ENCODE measurements at regions not wholly inside any gene's neighbourhood (a gene's known extent, or its start where the extent isn't known, plus 50 kb on each side); places are given as distances from the start of the nearest gene placed in this dataset.

DNA sequence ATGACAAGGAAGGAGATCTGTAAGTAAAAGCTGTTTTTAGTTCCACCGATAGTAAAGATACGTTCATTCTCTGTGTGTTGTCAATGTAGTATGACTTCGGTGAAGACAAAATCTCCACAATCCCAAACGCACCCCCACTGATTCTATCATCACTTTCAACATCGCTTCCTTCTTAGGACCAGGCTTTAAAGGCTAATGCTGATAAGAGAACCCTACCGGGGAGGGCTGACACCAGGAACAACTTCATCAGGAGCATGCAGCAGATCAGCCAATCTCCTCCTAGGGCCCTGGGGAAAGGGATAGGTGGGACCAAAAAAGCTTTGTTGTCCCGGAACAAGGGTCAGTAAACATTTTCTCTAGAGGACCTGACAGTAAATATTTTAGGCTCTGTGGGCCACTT lies 334.1 kb downstream of the VPS13C start:
- no peak overlapping the region for H3K27ac ChIP-seq (ENCODE audit: insufficient read length, low read depth, low read length)
- Mint-ChIP-seq H3K27me3 (ENCODE audit: low read depth) (peaks cover 5% of the 10 kb centered on the region), H3K4me1 (peaks cover 0 to 3% of the 10 kb centered on the region in 2 experiments; a peak in 1 of 4 replicates), H3K36me3 (ENCODE audit: insufficient read depth in 1 of 3, low read depth in 3 of 3) (no peaks in the 10 kb centered on the region), H3K27ac (no peak overlapping the region), H3K9me3 (no peaks in the 10 kb centered on the region), H3K4me3 (no peak overlapping the region)
- TF ChIP-seq, protein P1, sequence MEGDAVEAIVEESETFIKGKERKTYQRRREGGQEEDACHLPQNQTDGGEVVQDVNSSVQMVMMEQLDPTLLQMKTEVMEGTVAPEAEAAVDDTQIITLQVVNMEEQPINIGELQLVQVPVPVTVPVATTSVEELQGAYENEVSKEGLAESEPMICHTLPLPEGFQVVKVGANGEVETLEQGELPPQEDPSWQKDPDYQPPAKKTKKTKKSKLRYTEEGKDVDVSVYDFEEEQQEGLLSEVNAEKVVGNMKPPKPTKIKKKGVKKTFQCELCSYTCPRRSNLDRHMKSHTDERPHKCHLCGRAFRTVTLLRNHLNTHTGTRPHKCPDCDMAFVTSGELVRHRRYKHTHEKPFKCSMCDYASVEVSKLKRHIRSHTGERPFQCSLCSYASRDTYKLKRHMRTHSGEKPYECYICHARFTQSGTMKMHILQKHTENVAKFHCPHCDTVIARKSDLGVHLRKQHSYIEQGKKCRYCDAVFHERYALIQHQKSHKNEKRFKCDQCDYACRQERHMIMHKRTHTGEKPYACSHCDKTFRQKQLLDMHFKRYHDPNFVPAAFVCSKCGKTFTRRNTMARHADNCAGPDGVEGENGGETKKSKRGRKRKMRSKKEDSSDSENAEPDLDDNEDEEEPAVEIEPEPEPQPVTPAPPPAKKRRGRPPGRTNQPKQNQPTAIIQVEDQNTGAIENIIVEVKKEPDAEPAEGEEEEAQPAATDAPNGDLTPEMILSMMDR (conservative IDR thresholded peaks at IDR 0.05) = no peak
- H3K23me2 ChIP-seq (ENCODE audit: insufficient read length, low read depth, low read length, poor library complexity, severe bottlenecking) = no peaks in the 10 kb centered on the region
- no peak overlapping the region for H3T11ph ChIP-seq (ENCODE audit: low read length)
- H3K56ac ChIP-seq (ENCODE audit: insufficient read length, low read depth, low read length) = no peak overlapping the region
- H3K9ac ChIP-seq (ENCODE audit: extremely low read depth, insufficient read length, low read length) = no peak overlapping the region
- H3K14ac ChIP-seq (ENCODE audit: insufficient read depth, low read length) = no peak overlapping the region
- no CpG with 5 or more reads among the region's 7 CpGs for WGBS (ENCODE audit: extremely low coverage, insufficient read length, low lambda C conversion rate)
- H2BK15ac ChIP-seq (ENCODE audit: low read depth, low read length) = no peak overlapping the region
- H3K18ac ChIP-seq (ENCODE audit: insufficient read length, low read depth, low read length) = no peak overlapping the region
- H3K27me3 ChIP-seq (ENCODE audit: insufficient read depth, low read length) = no peaks in the 10 kb centered on the region
- H4K8ac ChIP-seq (replicated peaks; ENCODE audit: insufficient read length, low read depth, low read length) = no peak overlapping the region
- no peak overlapping the region for H3K4me2 ChIP-seq (ENCODE audit: insufficient read depth, insufficient read length, low read length)
- no peaks in the 10 kb centered on the region for H3K4me1 ChIP-seq (ENCODE audit: insufficient read depth, low read length)
- no peak overlapping the region for H2BK120ac ChIP-seq (ENCODE audit: low read depth, low read length, poor library complexity, severe bottlenecking)
- H3K4ac ChIP-seq (ENCODE audit: low read depth, low read length) = no peak overlapping the region
- no peaks in the 10 kb centered on the region for H4K20me1 ChIP-seq (ENCODE audit: control insufficient read depth, insufficient read depth, insufficient read length)
- no peak for DNase-seq
- no peaks in the 10 kb centered on the region for H3K9me3 ChIP-seq (ENCODE audit: control insufficient read depth, low read depth, low read length)
- no peak overlapping the region for H2BK5ac ChIP-seq (ENCODE audit: insufficient read length, low read length)
- H3K23ac ChIP-seq (ENCODE audit: insufficient read length, low read depth, low read length) = no peak overlapping the region
- H3K79me2 ChIP-seq (ENCODE audit: insufficient read depth, low read length) = no peaks in the 10 kb centered on the region
- H2BK20ac ChIP-seq (ENCODE audit: low read depth, low read length, poor library complexity, severe bottlenecking) = no peak overlapping the region
- no peak overlapping the region for H2AK5ac ChIP-seq (ENCODE audit: insufficient read length, low read length)
- H4K5ac ChIP-seq (ENCODE audit: insufficient read length, low read depth, low read length) = no peak overlapping the region
- no peak overlapping the region for H2AFZ ChIP-seq (ENCODE audit: low read length)
- no peaks in the 10 kb centered on the region for H3K79me1 ChIP-seq (ENCODE audit: insufficient read depth, low read depth, low read length, poor library complexity, severe bottlenecking)
- H4K91ac ChIP-seq (ENCODE audit: insufficient read length, low read depth, low read length) = no peak overlapping the region
- H2BK12ac ChIP-seq (ENCODE audit: insufficient read length, low read depth, low read length) = no peak overlapping the region
